Tibial nerve (tissue), 4 donors: ENCODE measurements at regions not wholly inside any gene's neighbourhood (a gene's known extent, or its start where the extent isn't known, plus 50 kb on each side); places are given as distances from the start of the nearest gene placed in this dataset.

ENCODE experiments used
- EP300 ChIP-seq, 2 donors: sonication (generic); formaldehyde crosslinking; IDR thresholded peaks; one replicate each; pipeline ENCODE4 v1.6.1; 2017; ENCODE audit warnings: antibody characterized with exemption in 2 of 2, mild to moderate bottlenecking in 1 of 2
- POLR2A ChIP-seq, 2 donors: fragments of 450-650 bp; IDR thresholded peaks; one replicate each; pipeline ENCODE4 v1.6.1; 2017; ENCODE audit warnings: antibody characterized with exemption in 2 of 2, mild to moderate bottlenecking in 2 of 2, moderate library complexity in 2 of 2
- TF ChIP-seq, protein P1 (sequence below), 5 experiments: fragments of 200-600 bp in 3 of 5; fragments of 450-650 bp in 2 of 5; sonication (generic) in 3 of 5; IDR thresholded peaks; one replicate each; pipeline ENCODE4 v1.5.1; 2016 to 2019; ENCODE audit warnings: antibody characterized with exemption in 5 of 5, mild to moderate bottlenecking in 3 of 5, moderate library complexity in 2 of 5

DNA sequence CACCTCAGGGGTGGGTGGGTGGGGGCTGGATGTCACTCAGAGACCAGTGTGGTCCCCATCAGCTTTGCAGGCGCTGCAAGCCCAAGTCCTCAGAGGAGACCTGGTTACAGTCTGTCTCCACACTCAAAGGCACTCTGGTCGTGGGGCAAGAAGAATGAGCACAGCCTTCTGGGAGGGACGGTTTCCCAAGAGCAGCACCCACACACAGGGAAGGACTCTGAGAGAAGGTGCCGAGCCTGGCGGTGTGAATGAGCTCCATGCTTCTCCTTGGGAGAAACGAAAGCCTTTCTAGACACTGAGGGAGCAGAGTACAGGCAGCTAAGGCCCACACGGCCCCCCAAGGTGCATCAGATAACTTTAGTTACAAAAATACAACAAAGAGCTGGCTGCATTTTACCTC, 473.6 kb downstream of the FOXO1 start:
- TF ChIP-seq EP300 (IDR thresholded peaks at IDR 0.05) (no peak), POLR2A (IDR thresholded peaks at IDR 0.05) (no peak)
- TF ChIP-seq, protein P1, sequence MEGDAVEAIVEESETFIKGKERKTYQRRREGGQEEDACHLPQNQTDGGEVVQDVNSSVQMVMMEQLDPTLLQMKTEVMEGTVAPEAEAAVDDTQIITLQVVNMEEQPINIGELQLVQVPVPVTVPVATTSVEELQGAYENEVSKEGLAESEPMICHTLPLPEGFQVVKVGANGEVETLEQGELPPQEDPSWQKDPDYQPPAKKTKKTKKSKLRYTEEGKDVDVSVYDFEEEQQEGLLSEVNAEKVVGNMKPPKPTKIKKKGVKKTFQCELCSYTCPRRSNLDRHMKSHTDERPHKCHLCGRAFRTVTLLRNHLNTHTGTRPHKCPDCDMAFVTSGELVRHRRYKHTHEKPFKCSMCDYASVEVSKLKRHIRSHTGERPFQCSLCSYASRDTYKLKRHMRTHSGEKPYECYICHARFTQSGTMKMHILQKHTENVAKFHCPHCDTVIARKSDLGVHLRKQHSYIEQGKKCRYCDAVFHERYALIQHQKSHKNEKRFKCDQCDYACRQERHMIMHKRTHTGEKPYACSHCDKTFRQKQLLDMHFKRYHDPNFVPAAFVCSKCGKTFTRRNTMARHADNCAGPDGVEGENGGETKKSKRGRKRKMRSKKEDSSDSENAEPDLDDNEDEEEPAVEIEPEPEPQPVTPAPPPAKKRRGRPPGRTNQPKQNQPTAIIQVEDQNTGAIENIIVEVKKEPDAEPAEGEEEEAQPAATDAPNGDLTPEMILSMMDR (IDR thresholded peaks at IDR 0.05): no peak
